22Rv1 (cell line): ENCODE measurements at regions not wholly inside any gene's neighbourhood (a gene's known extent, or its start where the extent isn't known, plus 50 kb on each side); places are given as distances from the start of the nearest gene placed in this dataset.
A peak's percentile ranks its signal among the peaks of the same experiment; 100 is the strongest.
"Not testable (repeated sequence)": the region's sequence is repeated elsewhere in the genome, so short reads cannot be mapped to it uniquely, and the experiment has no call there.

Experiments used
- H3K27ac ChIP-seq: fragments of 450-650 bp; 2 replicates; pipeline ENCODE4 v1.5.1; 2017
- ZFX ChIP-seq: fragments of 450-650 bp; IDR thresholded peaks from 2 replicates; pipeline ENCODE4 v1.6.1; 2017; ENCODE audit warnings: antibody characterized with exemption, borderline replicate concordance
- TF ChIP-seq, protein P1 (sequence below): fragments of 450-650 bp; IDR thresholded peaks from 2 replicates; pipeline ENCODE4 v1.5.1; 2017; ENCODE audit warnings: mild to moderate bottlenecking

DNA sequence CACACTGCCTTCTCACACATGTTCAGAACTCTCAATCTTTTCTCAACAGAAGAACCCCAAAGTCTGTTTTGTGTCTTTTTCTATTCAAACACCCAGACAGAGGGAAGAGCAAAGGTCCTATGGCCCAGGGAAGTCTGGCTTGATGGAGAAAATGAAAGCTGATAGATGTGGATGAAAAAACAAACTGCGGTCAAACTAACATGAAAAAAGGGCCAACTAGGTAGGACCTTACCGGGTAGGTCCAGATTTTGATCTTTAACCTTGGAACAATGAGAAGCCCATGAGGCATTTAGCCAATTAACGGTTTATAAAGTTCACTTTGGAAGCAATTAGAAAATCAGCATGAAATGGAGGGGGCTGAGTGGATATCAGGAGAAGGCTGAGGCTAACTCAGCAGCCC, 507.7 kb upstream of the SLC35B3 start:
- no peak overlapping the region for H3K27ac ChIP-seq
- TF ChIP-seq, protein P1, sequence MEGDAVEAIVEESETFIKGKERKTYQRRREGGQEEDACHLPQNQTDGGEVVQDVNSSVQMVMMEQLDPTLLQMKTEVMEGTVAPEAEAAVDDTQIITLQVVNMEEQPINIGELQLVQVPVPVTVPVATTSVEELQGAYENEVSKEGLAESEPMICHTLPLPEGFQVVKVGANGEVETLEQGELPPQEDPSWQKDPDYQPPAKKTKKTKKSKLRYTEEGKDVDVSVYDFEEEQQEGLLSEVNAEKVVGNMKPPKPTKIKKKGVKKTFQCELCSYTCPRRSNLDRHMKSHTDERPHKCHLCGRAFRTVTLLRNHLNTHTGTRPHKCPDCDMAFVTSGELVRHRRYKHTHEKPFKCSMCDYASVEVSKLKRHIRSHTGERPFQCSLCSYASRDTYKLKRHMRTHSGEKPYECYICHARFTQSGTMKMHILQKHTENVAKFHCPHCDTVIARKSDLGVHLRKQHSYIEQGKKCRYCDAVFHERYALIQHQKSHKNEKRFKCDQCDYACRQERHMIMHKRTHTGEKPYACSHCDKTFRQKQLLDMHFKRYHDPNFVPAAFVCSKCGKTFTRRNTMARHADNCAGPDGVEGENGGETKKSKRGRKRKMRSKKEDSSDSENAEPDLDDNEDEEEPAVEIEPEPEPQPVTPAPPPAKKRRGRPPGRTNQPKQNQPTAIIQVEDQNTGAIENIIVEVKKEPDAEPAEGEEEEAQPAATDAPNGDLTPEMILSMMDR, result no peak
- no peak for TF ChIP-seq ZFX

DNA sequence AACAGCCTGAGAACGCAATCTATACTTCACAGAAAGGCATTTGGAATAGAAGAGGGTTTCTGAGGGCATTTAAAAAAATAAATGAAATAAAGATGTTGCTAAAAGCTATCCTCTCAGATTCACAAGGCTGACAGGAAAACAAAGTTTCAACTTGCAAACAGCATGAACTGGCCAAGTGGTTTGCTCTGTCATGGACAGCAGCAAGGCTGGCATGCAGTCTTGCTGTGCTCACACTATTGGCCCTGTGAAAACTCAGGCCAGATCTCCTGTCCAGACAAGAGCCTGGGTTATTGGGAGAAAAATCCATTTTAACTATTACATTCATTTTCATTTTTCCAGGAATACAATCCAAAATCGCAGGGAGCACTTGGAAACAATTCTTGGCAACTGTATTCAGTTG, 506.2 kb upstream of the SLC35B3 start:
- peak overlapping the region; percentile 56 for H3K27ac ChIP-seq
- TF ChIP-seq, protein P1, result no peak
- TF ChIP-seq ZFX, result no peak

DNA sequence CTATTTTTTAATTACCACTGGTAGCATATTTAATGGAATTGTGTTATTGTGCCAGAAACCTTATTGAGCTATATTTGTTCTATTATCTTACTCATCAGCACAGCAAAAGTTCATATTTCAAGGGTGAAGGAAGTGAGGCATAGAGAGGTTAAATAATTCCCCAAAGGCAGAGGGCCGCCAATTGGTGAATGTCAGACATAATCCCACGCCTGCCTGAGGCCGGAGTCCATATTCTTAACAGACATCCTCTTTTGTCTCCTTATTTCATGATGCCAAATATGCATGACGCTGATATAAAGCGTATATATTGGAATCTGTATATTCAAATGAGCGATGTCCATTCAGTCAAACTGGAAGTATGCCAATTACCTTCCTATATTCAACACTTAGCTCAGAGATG, 505.0 kb upstream of the SLC35B3 start:
- peak overlapping the region; percentile 56 for H3K27ac ChIP-seq
- no peak for TF ChIP-seq ZFX
- TF ChIP-seq, protein P1, result no peak

DNA sequence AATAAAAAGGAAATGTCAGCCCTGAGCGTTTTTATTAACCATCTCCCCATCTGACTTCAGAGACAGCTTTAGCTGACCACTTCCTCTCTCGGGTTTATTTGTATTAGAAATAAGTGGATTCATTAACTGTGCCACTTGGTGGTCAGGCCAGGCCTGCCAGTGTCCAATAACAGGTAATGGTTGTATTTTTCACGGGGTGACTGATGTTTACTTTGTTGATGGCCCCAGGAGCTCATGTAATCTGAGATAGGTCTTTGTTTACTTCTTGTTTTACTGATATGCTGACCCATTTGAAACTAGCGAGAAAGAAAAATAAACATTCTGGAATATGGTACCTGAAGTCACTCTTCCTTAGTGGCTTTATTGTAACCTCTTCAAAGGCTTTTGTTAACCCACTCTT, 504.3 kb upstream of the SLC35B3 start:
- TF ChIP-seq, protein P1, result no peak
- TF ChIP-seq ZFX, result no peak
- peak overlapping the region; percentile 56 for H3K27ac ChIP-seq

DNA sequence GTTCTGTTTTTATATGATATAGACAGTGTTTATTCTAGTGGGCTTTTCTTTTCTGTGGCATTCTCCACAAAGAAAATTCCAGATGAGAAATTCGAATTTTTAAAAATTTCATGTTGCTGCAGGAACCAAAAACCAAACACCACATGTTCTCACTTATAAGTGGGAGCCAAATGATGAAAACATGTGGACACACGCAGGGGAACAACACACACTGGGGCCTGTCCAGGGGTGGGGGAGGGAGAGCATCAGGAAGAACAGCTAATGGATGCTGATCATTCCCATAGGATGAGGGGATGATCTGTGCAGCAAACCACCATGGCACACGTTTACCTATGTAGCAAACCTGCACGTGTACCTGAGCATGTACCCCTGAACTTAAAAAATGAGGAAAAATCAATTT, 499.0 kb upstream of the SLC35B3 start:
- TF ChIP-seq, protein P1, result no peak
- TF ChIP-seq ZFX, result no peak
- no peak overlapping the region for H3K27ac ChIP-seq

DNA sequence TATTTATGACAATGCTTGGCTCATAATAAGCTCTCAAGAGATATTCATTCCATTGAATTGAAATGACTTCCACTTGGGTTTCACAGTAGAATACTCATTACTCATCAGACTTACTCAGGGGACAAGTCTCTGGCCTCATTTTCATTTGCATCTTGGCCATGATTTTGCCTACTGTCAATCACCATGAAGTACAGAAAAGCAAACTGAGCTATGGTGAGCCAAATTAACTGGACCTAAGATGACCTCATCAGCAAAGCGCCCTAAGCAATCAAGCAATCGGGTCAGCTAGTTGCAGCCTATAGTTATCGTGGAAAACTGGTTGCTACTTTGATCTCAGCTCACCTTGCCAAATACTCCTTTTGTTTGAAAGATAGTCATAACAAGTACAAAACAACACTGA, 494.7 kb upstream of the SLC35B3 start:
- H3K27ac ChIP-seq, result no peak overlapping the region
- no peak for TF ChIP-seq ZFX
- TF ChIP-seq, protein P1, result no peak

DNA sequence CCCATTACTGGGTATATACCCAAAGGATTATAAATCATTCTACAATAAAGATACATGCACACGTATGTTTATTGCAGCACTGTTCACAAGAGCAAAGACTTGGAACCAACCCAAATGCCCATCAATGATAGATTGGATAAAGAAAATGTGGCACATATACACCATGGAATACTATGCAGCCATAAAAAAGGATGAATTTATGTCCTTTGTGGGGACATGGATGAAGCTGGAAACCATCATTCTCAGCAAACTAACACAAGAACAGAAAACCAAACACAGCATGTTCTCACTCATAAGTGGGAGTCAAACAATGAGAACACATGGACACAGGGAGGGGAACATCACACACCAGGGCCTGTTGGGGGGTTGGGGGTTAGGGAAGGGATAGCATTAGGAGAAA, 484.9 kb upstream of the SLC35B3 start:
- H3K27ac ChIP-seq, result not testable (repeated sequence)

DNA sequence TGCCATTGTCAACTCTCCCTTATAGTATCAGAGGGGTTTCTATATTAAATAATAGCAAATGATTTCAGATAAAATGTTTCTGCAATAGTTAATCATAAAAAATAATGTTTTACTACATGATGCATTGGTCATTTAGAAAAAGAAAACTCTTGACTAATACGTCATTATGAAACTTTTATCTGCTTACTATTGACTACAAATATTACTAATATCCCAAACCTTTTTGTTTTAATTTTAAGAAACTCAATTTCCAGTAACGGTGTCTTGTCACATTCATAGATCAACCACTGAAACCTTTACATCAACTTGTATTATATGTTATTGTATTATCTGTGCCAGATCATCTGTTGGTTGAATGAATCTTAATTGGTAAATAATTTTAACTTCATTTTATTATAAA, 482.9 kb upstream of the SLC35B3 start:
- TF ChIP-seq, protein P1, result no peak
- TF ChIP-seq ZFX, result no peak
- no peak overlapping the region for H3K27ac ChIP-seq
